Stimulated activated CD8-positive, alpha-beta memory T cell treated with anti-CD3 and anti-CD28 coated beads, Interleukin-15, amount 100 ng/mL, for 1 hour (primary cell): ENCODE measurements at regions not wholly inside any gene's neighbourhood (a gene's known extent, or its start where the extent isn't known, plus 50 kb on each side); places are given as distances from the start of the nearest gene placed in this dataset.

Source experiments
- DNase-seq: peaks from one replicate; pipeline ENCODE4 v3.0.0-alpha.2; 2020; ENCODE audit warnings: low read depth

- DNase-seq = no peak
Observed at GRCh38 chr3:30221619-30222018, 384.8 kb upstream of the TGFBR2 start.

- DNase-seq = no peak
Observed at GRCh38 chr3:30222441-30222840, 384.0 kb upstream of the TGFBR2 start.

- no peak for DNase-seq
Observed at GRCh38 chr3:30225021-30225420, 381.4 kb upstream of the TGFBR2 start.

- no peak for DNase-seq
Observed at GRCh38 chr3:30226601-30227151, 379.7 kb upstream of the TGFBR2 start.

- DNase-seq = no peak
Observed at GRCh38 chr3:30227571-30228301, 378.7 kb upstream of the TGFBR2 start.

- DNase-seq = no peak
Observed at GRCh38 chr3:30228302-30228631, 378.1 kb upstream of the TGFBR2 start.

- no peak for DNase-seq
Observed at GRCh38 chr3:30231277-30232141, 374.9 kb upstream of the TGFBR2 start.

GRCh38 chr3:30232142-30232541, 374.3 kb upstream of the TGFBR2 start:
- no peak for DNase-seq

GRCh38 chr3:30233913-30234646, 372.3 kb upstream of the TGFBR2 start:
- no peak for DNase-seq

GRCh38 chr3:30236011-30236410, 370.4 kb upstream of the TGFBR2 start:
- DNase-seq = no peak

GRCh38 chr3:30241721-30242120, 364.7 kb upstream of the TGFBR2 start:
- DNase-seq = no peak

- DNase-seq = no peak
Observed at GRCh38 chr3:30245858-30246622, 360.4 kb upstream of the TGFBR2 start.

GRCh38 chr3:30248423-30248822, 358.0 kb upstream of the TGFBR2 start:
- no peak for DNase-seq

GRCh38 chr3:30252474-30252873, 353.9 kb upstream of the TGFBR2 start:
- DNase-seq = no peak

GRCh38 chr3:30253832-30254231, 352.6 kb upstream of the TGFBR2 start:
- DNase-seq = no peak

GRCh38 chr3:30256474-30256873, 349.9 kb upstream of the TGFBR2 start:
- DNase-seq = no peak

GRCh38 chr3:30258426-30259392, 347.7 kb upstream of the TGFBR2 start:
- DNase-seq = no peak

- DNase-seq = no peak
Observed at GRCh38 chr3:30259730-30260129, 346.7 kb upstream of the TGFBR2 start.

GRCh38 chr3:30260762-30261161, 345.6 kb upstream of the TGFBR2 start:
- DNase-seq = no peak

- DNase-seq = no peak
Observed at GRCh38 chr3:30263238-30263924, 343.0 kb upstream of the TGFBR2 start.
